Aorta (tissue), 5 donors: ENCODE measurements at regions not wholly inside any gene's neighbourhood (a gene's known extent, or its start where the extent isn't known, plus 50 kb on each side); places are given as distances from the start of the nearest gene placed in this dataset.

Experiments used
- ATAC-seq: fragments of 200-7000 bp; cut with Tn5 transposase; one replicate; pipeline ENCODE4 v1.9.1; 2022; ENCODE audit warnings: moderate library complexity; ENCODE audit not compliant: low FRiP score
- DNase-seq, 2 donors: peaks; one replicate each; pipeline ENCODE4 v3.0.0-alpha.2; 2020
- H3K27ac ChIP-seq, 2 donors: one replicate each; pipeline ENCODE4 v1.5.1; 2013; ENCODE audit warnings: low read length in 2 of 2, mild to moderate bottlenecking in 2 of 2, moderate library complexity in 2 of 2, control low read depth in 1 of 2, inconsistent platforms in 1 of 2, low read depth in 1 of 2
- H3K27me3 ChIP-seq, 2 donors: one replicate each; pipeline ENCODE4 v1.6.1; 2013; ENCODE audit warnings: control low read depth in 1 of 2, low read length in 1 of 2, mild to moderate bottlenecking in 1 of 2, moderate library complexity in 1 of 2; ENCODE audit not compliant: insufficient read depth in 2 of 2, control insufficient read depth in 1 of 2
- H3K36me3 ChIP-seq, 2 donors: one replicate each; pipeline ENCODE4 v1.6.1; 2013; ENCODE audit warnings: control low read depth in 1 of 2, low read length in 1 of 2, mild to moderate bottlenecking in 1 of 2; ENCODE audit not compliant: insufficient read depth in 2 of 2, control insufficient read depth in 1 of 2
- H3K4me1 ChIP-seq, 2 donors: one replicate each; pipeline ENCODE4 v1.6.1; 2013; ENCODE audit warnings: low read length in 2 of 2, control low read depth in 1 of 2, mild to moderate bottlenecking in 1 of 2, moderate library complexity in 1 of 2; ENCODE audit not compliant: insufficient read depth in 2 of 2, control insufficient read depth in 1 of 2
- H3K4me3 ChIP-seq, 2 donors: one replicate each; pipeline ENCODE4 v1.5.1; 2013; ENCODE audit warnings: low read length in 2 of 2, control low read depth in 1 of 2, mild to moderate bottlenecking in 1 of 2
- H3K9me3 ChIP-seq: one replicate; pipeline ENCODE4 v1.6.1; 2013; ENCODE audit warnings: mild to moderate bottlenecking, low read length; ENCODE audit not compliant: control insufficient read depth
- WGBS, 2 donors: extraction: QIAGEN DNeasy Blood & Tissue Kit; methylation state at CpG; one replicate each; pipeline ENCODE4 v1.1.7; 2013; 5-methylcytosine and 5-hydroxymethylcytosine counted together
- intact Hi-C, 2 donors: fragments of 100-400 bp; cut with DNase I; formaldehyde crosslinking; loops; one replicate each; pipeline versions ENCODE4 v1.14.2 to v1.15.0; 2022
- donor health status: healthy with polysubstance abuse.
- donor health status: Bipolar disorder and iron deficiency.
- donor health status: DM: no; HTN: no; CAD: no.
- donor health status: DM: no; HTN: no; CAD: no.
- donor health status: DM: yes; HTN: yes; CAD: no.

DNA sequence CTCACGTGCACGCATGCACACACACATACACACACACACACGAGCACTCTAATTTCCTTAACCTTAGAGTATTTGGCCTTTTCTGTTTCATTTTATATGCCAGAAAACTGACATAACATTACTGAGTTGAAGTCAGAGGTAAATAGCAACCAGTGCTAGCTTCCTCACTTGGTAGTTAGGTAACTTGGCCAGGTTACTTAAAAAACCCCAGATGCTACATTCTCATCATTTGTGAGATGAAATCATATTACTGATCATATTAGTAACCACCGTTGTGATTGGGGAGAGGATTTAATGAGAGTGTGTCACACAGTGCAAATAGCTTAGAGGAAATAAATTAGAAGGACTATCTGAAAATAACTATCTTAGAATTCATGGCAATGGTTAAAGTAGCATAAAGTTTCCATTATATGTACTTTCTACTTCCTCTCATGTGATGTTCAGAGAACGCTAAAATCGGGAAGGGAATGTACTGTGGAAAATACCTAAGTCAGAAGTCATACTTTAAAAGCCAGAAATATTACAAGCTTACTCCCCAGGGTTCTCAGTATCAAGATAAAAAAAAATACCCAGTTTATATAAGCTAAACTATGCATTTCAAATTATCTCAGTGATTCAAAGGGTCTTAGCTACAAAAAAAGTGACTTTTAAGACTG is 120.5 kb downstream of the TUSC1 start:
- no peaks in the 10 kb centered on the region for H3K27me3 ChIP-seq
- no peak for ATAC-seq
- intact Hi-C loops, result no loop called here
- DNase-seq, result no peak
- no peak overlapping the region for H3K27ac ChIP-seq
- no peaks in the 10 kb centered on the region for H3K4me1 ChIP-seq
- WGBS, 2 donors, result 36% methylated on average over 6 of the region's 6 CpGs
- H3K36me3 ChIP-seq, result no peaks in the 10 kb centered on the region
- H3K4me3 ChIP-seq, result no peak overlapping the region
- H3K9me3 ChIP-seq, result no peaks in the 10 kb centered on the region

DNA sequence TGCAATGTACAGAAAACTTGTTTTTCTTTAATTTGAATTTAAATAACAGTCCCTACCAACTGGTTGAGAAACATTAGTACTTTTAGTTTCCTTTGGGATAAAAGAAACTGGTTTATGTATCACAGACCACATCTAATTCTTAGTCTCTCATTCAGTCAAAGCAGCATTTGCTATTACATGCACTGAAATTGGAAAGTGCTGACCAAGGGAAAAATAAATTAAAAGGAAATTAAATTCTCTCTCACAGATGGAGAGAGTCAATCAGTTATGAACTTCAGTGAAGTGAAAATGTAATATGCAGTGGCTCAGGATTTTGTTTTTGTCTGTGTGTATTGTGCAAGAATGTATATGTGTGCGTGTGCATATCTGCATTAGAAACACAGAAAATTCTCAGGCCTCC is 121.7 kb downstream of the TUSC1 start:
- ATAC-seq (no peak), DNase-seq (no peak)
- H3K9me3 ChIP-seq, result no peaks in the 10 kb centered on the region
- no peaks in the 10 kb centered on the region for H3K27me3 ChIP-seq
- intact Hi-C loops, result no loop called here
- H3K36me3 ChIP-seq, result no peaks in the 10 kb centered on the region
- no peaks in the 10 kb centered on the region for H3K4me1 ChIP-seq
- no peak overlapping the region for H3K27ac ChIP-seq
- WGBS, 2 donors, result 86 to 92% methylated on average over 1 of the region's 1 CpG
- H3K4me3 ChIP-seq, result no peak overlapping the region

DNA sequence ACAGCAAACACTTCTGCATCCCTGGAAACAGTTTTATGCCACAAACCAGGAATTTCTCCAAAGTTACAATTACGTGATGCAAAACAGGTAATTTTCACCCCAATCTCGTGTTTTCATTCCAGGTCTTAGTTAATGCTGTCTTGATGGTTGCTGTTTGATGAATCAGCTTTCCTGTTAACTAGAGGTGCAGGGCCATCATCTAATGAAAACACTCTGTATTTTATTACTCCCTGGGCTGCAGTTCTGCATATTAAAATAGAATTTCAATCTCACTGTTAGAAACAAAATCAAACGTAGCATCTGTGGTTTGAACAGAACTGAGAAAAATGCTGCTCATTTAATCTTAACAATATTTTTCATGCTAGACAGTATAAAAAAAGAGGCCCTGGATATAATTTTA is 129.4 kb downstream of the TUSC1 start:
- no peaks in the 10 kb centered on the region for H3K9me3 ChIP-seq
- H3K4me1 ChIP-seq, result no peaks in the 10 kb centered on the region
- H3K27me3 ChIP-seq, result no peaks in the 10 kb centered on the region
- H3K27ac ChIP-seq, result no peak overlapping the region
- no peaks in the 10 kb centered on the region for H3K36me3 ChIP-seq
- DNase-seq (no peak), ATAC-seq (no peak)
- H3K4me3 ChIP-seq, result no peak overlapping the region
- intact Hi-C loops, result no loop called here
- WGBS, 2 donors, result 63 to 64% methylated on average over 3 of the region's 3 CpGs

DNA sequence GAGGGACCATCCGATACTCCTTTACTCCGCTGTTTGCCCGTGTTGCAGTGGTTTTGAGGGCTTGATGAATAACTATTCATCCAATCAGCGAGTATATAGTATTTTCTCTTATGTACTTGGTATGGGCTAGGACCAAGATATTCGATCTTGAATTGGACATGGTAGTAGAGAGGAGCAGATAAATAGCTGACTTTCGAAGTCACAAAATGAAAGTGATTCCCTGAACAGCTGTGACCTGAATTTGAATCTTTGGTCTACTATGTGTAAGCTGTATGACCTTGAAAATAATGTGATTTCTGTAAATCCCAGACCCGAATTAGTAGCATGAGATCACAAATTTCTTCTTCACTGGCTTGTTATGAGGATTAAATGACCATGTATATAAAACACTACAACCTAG is 134.4 kb downstream of the TUSC1 start:
- no peak overlapping the region for H3K27ac ChIP-seq
- no peaks in the 10 kb centered on the region for H3K27me3 ChIP-seq
- WGBS, 2 donors, result 95 to 97% methylated on average over 7 of the region's 7 CpGs
- intact Hi-C loops, result no loop called here
- no peak overlapping the region for H3K4me3 ChIP-seq
- no peaks in the 10 kb centered on the region for H3K36me3 ChIP-seq
- no peaks in the 10 kb centered on the region for H3K4me1 ChIP-seq
- H3K9me3 ChIP-seq, result peaks cover 2% of the 10 kb centered on the region
- ATAC-seq (no peak), DNase-seq (no peak)

DNA sequence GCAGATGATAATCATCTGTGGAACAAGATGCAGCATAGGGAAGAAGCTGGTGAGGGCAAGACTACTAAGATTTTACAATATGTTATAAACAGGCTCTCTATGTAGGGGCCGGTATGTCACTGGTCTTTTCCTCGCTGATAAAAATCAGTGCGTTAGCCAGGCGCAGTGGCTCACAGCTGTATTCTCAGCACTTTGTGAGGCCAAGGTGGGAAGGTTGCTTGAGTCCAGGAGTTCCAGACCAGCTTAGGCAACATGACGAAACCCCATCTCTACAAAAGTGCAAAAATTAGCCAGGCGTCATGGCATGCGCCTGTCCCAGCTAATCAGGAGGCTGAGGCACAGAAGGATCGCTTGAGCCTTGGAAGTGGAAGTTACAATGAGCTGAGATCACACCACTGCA is 135.9 kb downstream of the TUSC1 start:
- no peak overlapping the region for H3K4me3 ChIP-seq
- H3K9me3 ChIP-seq, result peaks cover 2% of the 10 kb centered on the region
- H3K36me3 ChIP-seq, result no peaks in the 10 kb centered on the region
- intact Hi-C loops, result no loop called here
- WGBS, 2 donors, result 92 to 96% methylated on average over 8 of the region's 8 CpGs
- no peaks in the 10 kb centered on the region for H3K4me1 ChIP-seq
- no peak overlapping the region for H3K27ac ChIP-seq
- H3K27me3 ChIP-seq, result no peaks in the 10 kb centered on the region
- ATAC-seq (no peak), DNase-seq (no peak)

DNA sequence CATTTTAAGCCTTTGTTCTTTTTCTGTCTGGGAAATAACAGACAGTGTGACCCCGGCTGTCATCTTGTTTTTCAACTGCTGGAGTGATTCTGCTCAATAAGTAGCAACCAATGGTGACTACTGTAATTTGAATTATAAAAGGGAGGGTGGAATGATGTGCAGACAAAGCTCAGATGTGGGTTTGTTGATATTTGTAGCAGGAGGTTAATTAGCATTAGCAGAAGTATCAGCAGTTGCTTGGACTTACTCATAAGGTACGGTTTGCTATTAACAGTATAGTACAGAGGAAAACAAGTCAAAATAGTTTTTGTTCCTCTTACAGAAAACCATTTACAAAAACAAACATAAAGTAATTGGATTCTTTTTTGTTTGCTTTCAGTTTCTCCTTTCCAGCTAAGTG is 140.4 kb downstream of the TUSC1 start:
- H3K4me1 ChIP-seq, result no peaks in the 10 kb centered on the region
- no peak overlapping the region for H3K4me3 ChIP-seq
- H3K27ac ChIP-seq, result no peak overlapping the region
- intact Hi-C loops, result no loop called here
- peaks cover 2% of the 10 kb centered on the region for H3K9me3 ChIP-seq
- no peak for DNase-seq
- no peaks in the 10 kb centered on the region for H3K27me3 ChIP-seq
- ATAC-seq, result no peak
- WGBS, 2 donors, result 46 to 51% methylated on average over 2 of the region's 2 CpGs
- no peaks in the 10 kb centered on the region for H3K36me3 ChIP-seq

DNA sequence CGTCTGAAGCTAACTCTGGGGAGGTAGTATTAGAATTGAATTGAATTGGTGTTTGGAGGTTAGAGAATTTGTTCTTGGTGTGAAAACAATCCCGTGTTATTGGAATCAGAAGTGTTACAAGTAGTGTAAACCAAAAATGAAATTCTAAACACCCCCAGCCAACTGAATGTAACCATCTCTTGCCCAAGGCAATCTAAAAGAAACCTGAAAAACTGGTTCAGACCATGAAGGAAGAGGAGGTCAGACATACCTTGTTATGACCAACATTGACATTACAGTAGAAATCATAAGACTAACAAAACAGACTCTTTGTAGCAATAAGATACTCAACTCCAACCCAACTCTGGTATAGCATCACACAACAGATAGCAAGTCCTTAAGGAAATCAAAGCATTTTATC is 159.0 kb downstream of the TUSC1 start:
- no peaks in the 10 kb centered on the region for H3K9me3 ChIP-seq
- no peak overlapping the region for H3K27ac ChIP-seq
- DNase-seq, result no peak
- H3K36me3 ChIP-seq, result no peaks in the 10 kb centered on the region
- H3K4me3 ChIP-seq, result no peak overlapping the region
- no peaks in the 10 kb centered on the region for H3K27me3 ChIP-seq
- no peak for ATAC-seq
- intact Hi-C loops, result no loop called here
- no peaks in the 10 kb centered on the region for H3K4me1 ChIP-seq
- 92 to 95% methylated on average over 2 of the region's 2 CpGs for WGBS, 2 donors

DNA sequence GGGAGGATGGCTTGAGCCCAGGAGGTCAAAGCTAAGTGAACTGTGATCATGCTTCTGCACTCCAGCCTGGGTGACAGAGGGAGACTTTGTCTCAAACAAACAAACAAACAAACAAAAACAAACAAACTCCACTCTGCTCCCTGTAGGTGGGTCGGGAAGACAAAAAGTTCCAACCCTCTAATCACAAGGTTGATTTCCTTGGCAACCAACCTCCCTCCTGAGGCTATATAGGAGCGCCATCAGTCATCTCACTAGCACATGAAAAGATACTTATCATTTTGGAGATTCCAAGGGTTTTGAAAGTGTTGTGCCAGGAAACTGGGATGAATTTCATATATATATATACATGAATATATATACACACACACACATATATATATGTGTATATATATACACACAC is 160.5 kb downstream of the TUSC1 start:
- intact Hi-C loops, result no loop called here
- Histone ChIP-seq H3K27me3 (no peaks in the 10 kb centered on the region), H3K4me3 (no peak overlapping the region), H3K4me1 (no peaks in the 10 kb centered on the region), H3K9me3 (no peaks in the 10 kb centered on the region), H3K36me3 (no peaks in the 10 kb centered on the region), H3K27ac (no peak overlapping the region)
- WGBS, 2 donors, result 79 to 82% methylated on average over 2 of the region's 2 CpGs
- ATAC-seq (no peak), DNase-seq (no peak)

DNA sequence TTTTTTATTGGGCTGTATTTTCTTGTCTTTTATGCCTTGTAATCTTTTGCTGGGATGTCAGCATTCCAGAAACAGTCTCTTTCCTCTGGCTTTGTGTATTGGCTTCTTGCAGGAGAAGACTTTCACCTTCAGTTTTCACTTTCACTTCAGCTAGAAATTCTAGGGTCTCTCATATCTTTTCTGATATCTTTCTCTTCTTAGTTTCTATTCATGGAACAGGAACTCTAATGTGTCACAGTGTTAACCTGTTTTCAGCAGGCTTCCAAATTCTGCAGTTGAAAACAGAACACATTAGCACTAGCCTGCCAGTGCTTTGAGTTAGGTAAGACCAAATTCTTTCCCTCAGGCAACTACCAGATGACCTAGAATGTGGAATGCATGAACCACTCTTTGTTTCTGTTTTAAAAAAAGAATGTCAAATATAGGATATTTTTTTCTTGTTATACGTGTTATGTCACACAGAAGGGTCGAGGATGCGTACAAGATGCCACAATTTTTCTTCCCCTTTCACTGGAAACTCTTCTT is 164.7 kb downstream of the TUSC1 start:
- Histone ChIP-seq H3K4me3 (no peak overlapping the region), H3K36me3 (no peaks in the 10 kb centered on the region), H3K9me3 (no peaks in the 10 kb centered on the region), H3K27ac (no peak overlapping the region), H3K27me3 (no peaks in the 10 kb centered on the region), H3K4me1 (no peaks in the 10 kb centered on the region)
- intact Hi-C loops, result no loop called here
- ATAC-seq (no peak), DNase-seq (no peak)
- 59 to 64% methylated on average over 3 of the region's 3 CpGs for WGBS, 2 donors
